GM18873 (cell line): ENCODE measurements at regions not wholly inside any gene's neighbourhood (a gene's known extent, or its start where the extent isn't known, plus 50 kb on each side); places are given as distances from the start of the nearest gene placed in this dataset.

Experiments
- ATAC-seq: cut with Tn5 transposase; IDR thresholded peaks from one replicate; pipeline ENCODE4 v1.9.1; 2021; ENCODE audit warnings: mild to moderate bottlenecking, moderate library complexity, moderate number of reproducible peaks; ENCODE audit not compliant: unreplicated experiment, low FRiP score

- ATAC-seq = no peak
These were observed 221.3 kb downstream of the MRPL39 start for GRCh38 chr21:25385911-25386474.

- no peak for ATAC-seq
These were observed 221.9 kb downstream of the MRPL39 start for GRCh38 chr21:25385341-25385740.

GRCh38 chr21:25384782-25385181, 222.5 kb downstream of the MRPL39 start:
- ATAC-seq = no peak

GRCh38 chr21:25383545-25383944, 223.7 kb downstream of the MRPL39 start:
- ATAC-seq = no peak

- ATAC-seq = no peak
These were observed 225.3 kb downstream of the MRPL39 start for GRCh38 chr21:25381936-25382452.

- no peak for ATAC-seq
These were observed 231.6 kb downstream of the MRPL39 start for GRCh38 chr21:25375675-25376074.

GRCh38 chr21:25373126-25374082, 233.9 kb downstream of the MRPL39 start:
- ATAC-seq = no peak

- no peak for ATAC-seq
These were observed 235.3 kb downstream of the MRPL39 start for GRCh38 chr21:25371841-25372425.

GRCh38 chr21:25370311-25370744, 237.0 kb downstream of the MRPL39 start:
- no peak for ATAC-seq

GRCh38 chr21:25369524-25370300, 237.6 kb downstream of the MRPL39 start:
- ATAC-seq = no peak

- ATAC-seq = no peak
These were observed 238.8 kb downstream of the MRPL39 start for GRCh38 chr21:25368531-25368930.

DNA sequence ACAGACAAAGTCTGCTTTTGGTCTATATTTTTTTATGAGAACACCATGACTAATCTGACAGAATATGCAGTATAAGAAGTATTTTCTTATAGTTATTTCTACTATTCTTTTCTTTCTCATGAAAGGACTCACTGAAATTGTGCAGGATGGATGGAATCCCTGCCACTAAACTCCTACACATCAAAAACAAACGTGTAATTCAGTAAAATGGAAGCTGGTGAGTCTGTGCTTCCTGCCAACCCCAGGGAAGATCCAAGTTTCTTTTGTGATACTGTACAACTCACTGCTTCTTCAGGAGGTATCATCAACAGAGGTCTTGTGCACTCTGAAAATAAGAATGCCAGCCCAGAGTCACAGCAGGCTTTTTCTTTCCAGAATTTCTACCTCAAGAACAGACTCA, 241.2 kb downstream of the MRPL39 start:
- ATAC-seq = no peak

DNA sequence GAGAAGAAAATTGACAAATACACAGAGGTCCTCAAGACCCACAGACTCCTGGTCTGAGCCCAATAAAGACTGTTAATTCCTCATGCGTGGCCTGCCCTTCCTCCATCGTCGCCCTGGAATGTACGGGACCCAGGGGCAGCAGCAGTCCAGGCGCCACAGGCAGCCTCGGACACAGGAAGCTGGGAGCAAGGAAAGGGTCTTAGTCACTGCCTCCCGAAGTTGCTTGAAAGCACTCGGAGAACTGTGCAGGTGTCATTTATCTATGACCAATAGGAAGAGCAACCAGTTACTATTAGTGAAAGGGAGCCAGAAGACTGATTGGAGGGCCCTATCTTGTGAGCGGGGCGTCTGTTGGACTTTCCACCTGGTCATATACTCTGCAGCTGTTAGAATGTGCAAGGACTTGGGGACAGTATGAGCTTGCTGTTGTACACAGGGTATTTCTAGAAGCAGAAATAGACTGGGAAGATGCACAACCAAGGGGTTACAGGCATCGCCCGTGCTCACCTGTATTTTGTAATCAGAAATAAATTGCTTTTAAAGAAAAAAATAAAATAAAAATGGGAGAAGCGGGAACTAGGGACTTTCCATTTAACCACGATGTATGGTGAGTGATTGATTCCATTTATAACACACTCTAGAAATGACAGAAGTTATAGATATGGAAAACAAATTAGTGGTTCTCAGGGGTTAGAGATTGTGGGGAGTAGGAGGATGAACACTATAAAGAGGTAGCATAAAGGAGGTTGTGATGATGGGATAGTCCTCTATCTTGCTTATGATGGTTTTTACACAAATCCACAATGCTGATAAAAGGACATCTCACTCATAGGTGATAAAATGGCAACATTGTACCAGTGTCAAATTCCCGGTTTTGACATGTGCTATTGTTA, 244.7 kb downstream of the MRPL39 start:
- no peak for ATAC-seq

- ATAC-seq = no peak
These were observed 245.5 kb downstream of the MRPL39 start for GRCh38 chr21:25361765-25362164.

DNA sequence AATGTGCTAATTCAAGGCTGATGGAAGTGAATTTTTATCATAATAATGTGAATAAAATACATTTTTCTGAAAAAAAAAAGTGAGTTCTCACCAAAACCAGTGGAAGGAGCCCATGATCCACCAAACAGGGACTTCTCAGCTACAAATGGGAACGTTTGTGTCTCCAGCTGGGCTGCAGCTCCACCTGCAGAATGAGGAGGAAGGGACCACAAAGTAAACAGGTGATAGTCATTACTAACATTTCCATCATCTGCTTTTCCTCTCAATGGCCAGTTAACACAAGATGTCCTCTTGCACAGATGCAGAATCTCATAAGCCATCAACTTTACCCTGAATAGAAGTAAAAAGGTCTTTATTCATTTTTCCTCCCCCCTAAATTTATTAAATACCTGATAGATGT, 246.2 kb downstream of the MRPL39 start:
- ATAC-seq = no peak

- ATAC-seq = no peak
These were observed 246.7 kb downstream of the MRPL39 start for GRCh38 chr21:25360593-25360992.

DNA sequence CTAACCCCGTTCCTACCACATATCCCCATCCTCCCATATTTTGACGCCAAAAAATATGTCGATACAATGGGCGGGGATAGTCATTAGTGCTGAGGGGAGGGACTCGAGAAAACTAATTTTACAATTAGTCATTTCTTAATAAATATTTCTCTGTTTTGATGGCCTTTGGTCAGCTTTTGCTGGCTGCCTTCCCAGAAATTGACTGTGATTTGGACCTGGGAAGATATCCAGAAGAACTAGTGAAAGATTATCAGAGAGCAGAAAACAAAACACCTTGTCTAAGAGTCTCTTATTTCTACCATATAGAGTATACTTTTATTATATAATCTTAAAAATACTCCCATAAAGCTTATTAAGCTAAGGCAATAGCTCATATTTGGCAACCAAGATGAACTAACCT, 247.6 kb downstream of the MRPL39 start:
- no peak for ATAC-seq

- no peak for ATAC-seq
These were observed 257.2 kb downstream of the MRPL39 start for GRCh38 chr21:25350056-25350455.

GRCh38 chr21:25343774-25344545, 263.3 kb downstream of the MRPL39 start:
- ATAC-seq = no peak
